ENCODE measurements at regions not wholly inside any gene's neighbourhood (a gene's known extent, or its start where the extent isn't known, plus 50 kb on each side); places are given as distances from the start of the nearest gene placed in this dataset.

GRCh38 chr6:40966860-40967259, 72.2 kb downstream of the UNC5CL start:
- TF ChIP-seq EZH2 (IDR thresholded peaks at IDR 0.05; ENCODE audit: low read depth, low read length, severe bottlenecking) = no peak
- TF ChIP-seq SP1 (IDR thresholded peaks at IDR 0.05; ENCODE audit: low read depth, low read length) = no peak
